ENCODE measurements at regions not wholly inside any gene's neighbourhood (a gene's known extent, or its start where the extent isn't known, plus 50 kb on each side); places are given as distances from the start of the nearest gene placed in this dataset.

- DNase-seq: no peak
These were observed 89.6 kb upstream of the RAP2B start for GRCh38 chr3:153072382-153072781.

GRCh38 chr3:153072856-153073255, 89.2 kb upstream of the RAP2B start:
- no peak for DNase-seq

GRCh38 chr3:153073636-153074035, 88.4 kb upstream of the RAP2B start:
- DNase-seq: no peak

- no peak for DNase-seq
These were observed 83.2 kb upstream of the RAP2B start for GRCh38 chr3:153078826-153079225.

- no peak for DNase-seq
These were observed 82.6 kb upstream of the RAP2B start for GRCh38 chr3:153079386-153079785.

- DNase-seq: no peak
These were observed 81.2 kb upstream of the RAP2B start for GRCh38 chr3:153080778-153081240.

GRCh38 chr3:153084431-153084830, 77.6 kb upstream of the RAP2B start:
- no peak for DNase-seq

GRCh38 chr3:153087595-153088566, 74.1 kb upstream of the RAP2B start:
- DNase-seq: no peak

- DNase-seq: no peak
These were observed 72.4 kb upstream of the RAP2B start for GRCh38 chr3:153089620-153090019.

GRCh38 chr3:153090973-153091372, 71.1 kb upstream of the RAP2B start:
- no peak for DNase-seq

- no peak for DNase-seq
These were observed 68.4 kb upstream of the RAP2B start for GRCh38 chr3:153093629-153094028.

GRCh38 chr3:153094386-153094785, 67.6 kb upstream of the RAP2B start:
- no peak for DNase-seq

- no peak for DNase-seq
These were observed 66.6 kb upstream of the RAP2B start for GRCh38 chr3:153095441-153095840.

- no peak for DNase-seq
These were observed 65.3 kb upstream of the RAP2B start for GRCh38 chr3:153096731-153097131.

- DNase-seq: no peak
These were observed 64.8 kb upstream of the RAP2B start for GRCh38 chr3:153097213-153097612.

- DNase-seq: no peak
These were observed 62.9 kb upstream of the RAP2B start for GRCh38 chr3:153099131-153099530.

- DNase-seq: no peak
These were observed 58.5 kb upstream of the RAP2B start for GRCh38 chr3:153103406-153103945.

GRCh38 chr3:153110041-153110440, 52.0 kb upstream of the RAP2B start:
- no peak for DNase-seq

- no peak for DNase-seq
These were observed 51.0 kb upstream of the RAP2B start for GRCh38 chr3:153111016-153111415.

All from right lung (tissue), 2 donors.